HG03280 (cell line): ENCODE measurements at regions not wholly inside any gene's neighbourhood (a gene's known extent, or its start where the extent isn't known, plus 50 kb on each side); places are given as distances from the start of the nearest gene placed in this dataset.
"Not testable (repeated sequence)": the region's sequence is repeated elsewhere in the genome, so short reads cannot be mapped to it uniquely, and the experiment has no call there.

Source experiments
- ATAC-seq: cut with Tn5 transposase; IDR thresholded peaks from one replicate; pipeline ENCODE4 v1.9.1; 2021; ENCODE audit warnings: mild to moderate bottlenecking, moderate library complexity; ENCODE audit not compliant: unreplicated experiment

GRCh38 chr11:82539669-82540068 is 194.0 kb downstream of the FAM181B start:
- ATAC-seq = no peak

- no peak for ATAC-seq
Observed at GRCh38 chr11:82536706-82537105, 197.0 kb downstream of the FAM181B start.

GRCh38 chr11:82533628-82534327 is 199.9 kb downstream of the FAM181B start:
- no peak for ATAC-seq

GRCh38 chr11:82529936-82530335 is 203.7 kb downstream of the FAM181B start:
- ATAC-seq = no peak

- no peak for ATAC-seq
Observed at GRCh38 chr11:82527081-82527584, 206.5 kb downstream of the FAM181B start.

GRCh38 chr11:82523141-82523540 is 210.5 kb downstream of the FAM181B start:
- ATAC-seq = no peak

GRCh38 chr11:82521427-82521826 is 212.2 kb downstream of the FAM181B start:
- ATAC-seq = no peak

GRCh38 chr11:82507288-82507687 is 226.4 kb downstream of the FAM181B start:
- ATAC-seq = no peak

- no peak for ATAC-seq
Observed at GRCh38 chr11:82505379-82505778, 228.3 kb downstream of the FAM181B start.

- ATAC-seq = not testable (repeated sequence)
Observed at GRCh38 chr11:82501174-82501573, 232.5 kb downstream of the FAM181B start.

- ATAC-seq = no peak
Observed at GRCh38 chr11:82494988-82495432, 238.7 kb downstream of the FAM181B start.

GRCh38 chr11:82474876-82475275 is 258.8 kb downstream of the FAM181B start:
- ATAC-seq = no peak

GRCh38 chr11:82465481-82465880 is 268.2 kb downstream of the FAM181B start:
- ATAC-seq = no peak

- no peak for ATAC-seq
Observed at GRCh38 chr11:82462608-82463242, 270.9 kb downstream of the FAM181B start.

GRCh38 chr11:82458761-82459160 is 274.9 kb downstream of the FAM181B start:
- ATAC-seq = no peak

GRCh38 chr11:82458147-82458546 is 275.5 kb downstream of the FAM181B start:
- no peak for ATAC-seq

- no peak for ATAC-seq
Observed at GRCh38 chr11:82450996-82451395, 282.7 kb downstream of the FAM181B start.

GRCh38 chr11:82406611-82407010 is 327.1 kb downstream of the FAM181B start:
- no peak for ATAC-seq

- no peak for ATAC-seq
Observed at GRCh38 chr11:82405421-82405820, 328.2 kb downstream of the FAM181B start.

GRCh38 chr11:82404981-82405380 is 328.7 kb downstream of the FAM181B start:
- no peak for ATAC-seq

- ATAC-seq = no peak
Observed at GRCh38 chr11:82403640-82404305, 329.9 kb downstream of the FAM181B start.

- no peak for ATAC-seq
Observed at GRCh38 chr11:82398300-82398815, 335.3 kb downstream of the FAM181B start.
